ENCODE measurements at regions not wholly inside any gene's neighbourhood (a gene's known extent, or its start where the extent isn't known, plus 50 kb on each side); places are given as distances from the start of the nearest gene placed in this dataset.

- Histone ChIP-seq H3K27me3 (no peaks in the 10 kb centered on the region), H3K36me3 (no peaks in the 10 kb centered on the region), H3K9me3 (no peaks in the 10 kb centered on the region), H3K4me1 (no peaks in the 10 kb centered on the region), H3K27ac (no peak overlapping the region), H3K4me3 (no peak overlapping the region)
- ATAC-seq (ENCODE audit: low FRiP score in 2 of 2) = no peak
- WGBS, 2 donors = 73 to 80% methylated on average over 2 of the region's 2 CpGs
- TF ChIP-seq CTCF (IDR thresholded peaks at IDR 0.05) = no peak
- no peak for TF ChIP-seq POLR2AphosphoS5 (IDR thresholded peaks at IDR 0.05)
- no peak for TF ChIP-seq POLR2A (IDR thresholded peaks at IDR 0.05)
- no peak for TF ChIP-seq EP300 (IDR thresholded peaks at IDR 0.05)
- no peak for DNase-seq
These were observed 248.5 kb downstream of the SLITRK1 start for GRCh38 chr13:83633746-83634145.

GRCh38 chr13:83622422-83622784, 259.9 kb downstream of the SLITRK1 start:
- DNase-seq (no peak), ATAC-seq (ENCODE audit: low FRiP score in 2 of 2) (no peak)
- H3K27me3 ChIP-seq = no peaks in the 10 kb centered on the region
- H3K9me3 ChIP-seq = peaks cover 0 to 3% (median 0%) of the 10 kb centered on the region in 4 donors
- WGBS, 2 donors = 65 to 79% methylated on average over 2 of the region's 2 CpGs
- no peak overlapping the region for H3K4me3 ChIP-seq
- no peak overlapping the region for H3K27ac ChIP-seq
- TF ChIP-seq POLR2AphosphoS5 (IDR thresholded peaks at IDR 0.05) (no peak), POLR2A (IDR thresholded peaks at IDR 0.05) (no peak), CTCF (IDR thresholded peaks at IDR 0.05) (no peak), EP300 (IDR thresholded peaks at IDR 0.05) (no peak)
- no peaks in the 10 kb centered on the region for H3K4me1 ChIP-seq
- no peaks in the 10 kb centered on the region for H3K36me3 ChIP-seq

GRCh38 chr13:83621765-83622421, 260.4 kb downstream of the SLITRK1 start:
- WGBS, 2 donors = 88 to 90% methylated on average over 10 of the region's 10 CpGs
- H3K9me3 ChIP-seq = peaks cover 0 to 3% (median 0%) of the 10 kb centered on the region in 4 donors
- ATAC-seq (ENCODE audit: low FRiP score in 2 of 2) (no peak), DNase-seq (no peak)
- no peaks in the 10 kb centered on the region for H3K27me3 ChIP-seq
- no peak overlapping the region for H3K27ac ChIP-seq
- no peak for TF ChIP-seq EP300 (IDR thresholded peaks at IDR 0.05)
- TF ChIP-seq POLR2AphosphoS5 (IDR thresholded peaks at IDR 0.05) = no peak
- TF ChIP-seq POLR2A (IDR thresholded peaks at IDR 0.05) = no peak
- no peak for TF ChIP-seq CTCF (IDR thresholded peaks at IDR 0.05)
- H3K4me3 ChIP-seq = no peak overlapping the region
- H3K36me3 ChIP-seq = no peaks in the 10 kb centered on the region
- no peaks in the 10 kb centered on the region for H3K4me1 ChIP-seq

GRCh38 chr13:83620530-83621220, 261.6 kb downstream of the SLITRK1 start:
- TF ChIP-seq POLR2A (IDR thresholded peaks at IDR 0.05) (no peak), CTCF (IDR thresholded peaks at IDR 0.05) (no peak), POLR2AphosphoS5 (IDR thresholded peaks at IDR 0.05) (no peak), EP300 (IDR thresholded peaks at IDR 0.05) (no peak)
- DNase-seq = no peak
- Histone ChIP-seq H3K36me3 (no peaks in the 10 kb centered on the region), H3K9me3 (peaks cover 0 to 3% (median 0%) of the 10 kb centered on the region in 4 donors), H3K4me1 (no peaks in the 10 kb centered on the region), H3K27ac (no peak overlapping the region), H3K4me3 (no peak overlapping the region), H3K27me3 (no peaks in the 10 kb centered on the region)
- ATAC-seq (ENCODE audit: low FRiP score in 2 of 2) = no peak

- Histone ChIP-seq H3K9me3 (peaks cover 0 to 6% (median 0%) of the 10 kb centered on the region in 4 donors), H3K27me3 (no peaks in the 10 kb centered on the region), H3K4me3 (no peak overlapping the region), H3K27ac (no peak overlapping the region), H3K4me1 (no peaks in the 10 kb centered on the region), H3K36me3 (no peaks in the 10 kb centered on the region)
- ATAC-seq (ENCODE audit: low FRiP score in 2 of 2) (no peak), DNase-seq (no peak)
- TF ChIP-seq POLR2A (IDR thresholded peaks at IDR 0.05) (no peak), EP300 (IDR thresholded peaks at IDR 0.05) (no peak), CTCF (IDR thresholded peaks at IDR 0.05) (no peak), POLR2AphosphoS5 (IDR thresholded peaks at IDR 0.05) (no peak)
These were observed 263.3 kb downstream of the SLITRK1 start for GRCh38 chr13:83618966-83619365.

All from upper lobe of left lung (tissue), 6 donors.